Eye (tissue), 1 donor: ENCODE measurements at regions not wholly inside any gene's neighbourhood (a gene's known extent, or its start where the extent isn't known, plus 50 kb on each side); places are given as distances from the start of the nearest gene placed in this dataset.
"Not testable (repeated sequence)": the region's sequence is repeated elsewhere in the genome, so short reads cannot be mapped to it uniquely, and the experiment has no call there.

Experiments
- DNase-seq: peaks from one replicate; pipeline ENCODE4 v3.0.0-alpha.2; 2015

DNA sequence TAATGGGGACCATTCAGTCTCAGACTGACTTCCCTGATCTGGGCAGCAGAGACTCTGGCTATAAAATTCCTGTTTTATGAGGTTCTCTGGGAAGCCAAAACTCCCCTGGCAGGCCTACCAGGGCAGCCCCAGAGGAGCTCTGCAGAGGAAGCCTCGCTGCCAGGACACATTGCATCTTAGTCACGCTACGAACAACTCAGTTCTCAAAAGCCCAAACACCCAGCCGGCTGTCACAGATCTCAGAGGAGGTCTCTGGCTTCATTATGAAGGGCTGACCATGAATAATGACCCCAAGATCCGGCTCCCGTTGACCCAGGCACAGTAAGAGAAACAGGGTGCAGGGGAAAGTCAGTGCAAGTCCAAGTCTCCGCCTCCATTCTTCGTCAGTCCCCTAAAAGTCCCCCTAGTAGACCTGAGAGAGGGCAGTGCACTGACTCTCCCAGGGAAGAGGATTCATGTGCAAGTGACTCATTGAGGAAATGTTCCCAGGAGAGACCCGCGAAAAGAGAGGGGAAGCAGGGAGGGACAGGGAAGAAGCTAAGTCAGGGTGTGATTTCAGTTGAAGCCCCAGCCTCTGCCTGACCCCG, 212.3 kb downstream of the CYP26B1 start:
- DNase-seq, result no peak

DNA sequence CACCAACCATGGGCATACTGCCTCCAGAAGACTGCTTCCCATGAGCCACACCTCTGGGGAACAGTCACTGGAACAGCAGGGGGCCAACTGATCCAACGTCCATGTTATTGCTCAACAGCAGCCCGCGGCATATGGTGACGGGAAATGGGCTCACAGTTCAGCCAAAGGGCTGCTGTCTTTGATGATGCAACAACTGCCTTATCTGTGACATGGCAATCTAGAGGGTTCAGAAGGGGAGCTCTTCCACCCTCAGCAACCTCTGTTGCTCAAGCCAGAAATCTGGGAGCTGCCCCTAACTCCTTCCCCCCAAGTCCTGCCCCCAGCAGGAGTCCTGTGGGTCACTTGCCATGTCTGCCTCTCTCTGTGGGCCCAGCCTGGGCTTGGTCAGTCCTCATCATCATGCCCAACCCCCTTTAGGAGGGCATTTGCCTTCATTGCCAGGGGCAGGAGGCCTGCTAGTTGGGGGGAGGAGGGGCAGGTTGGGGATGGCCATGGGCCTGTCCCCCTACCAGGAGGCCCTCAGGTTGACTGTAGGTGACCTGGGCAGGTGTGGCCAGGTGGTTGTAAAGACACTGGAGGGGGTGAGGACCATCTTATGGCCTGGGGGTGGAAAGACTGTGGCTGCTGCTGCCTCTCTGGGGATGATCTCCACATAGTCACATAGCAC, 212.9 kb downstream of the CYP26B1 start:
- no peak for DNase-seq

DNA sequence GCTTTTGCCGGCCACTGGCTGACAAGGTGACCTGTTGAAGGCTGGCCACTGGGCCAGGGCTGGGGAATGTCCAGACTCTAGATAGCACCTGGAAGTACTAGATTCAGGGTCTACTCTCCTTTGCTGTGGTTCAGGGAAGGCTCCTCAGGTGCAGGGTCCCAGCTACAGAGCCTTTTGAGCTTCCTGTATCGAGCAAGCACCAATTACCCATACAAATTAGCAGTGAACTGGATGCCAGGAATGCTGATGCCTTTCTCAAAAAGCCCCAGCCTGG, 213.4 kb downstream of the CYP26B1 start:
- no peak for DNase-seq

DNA sequence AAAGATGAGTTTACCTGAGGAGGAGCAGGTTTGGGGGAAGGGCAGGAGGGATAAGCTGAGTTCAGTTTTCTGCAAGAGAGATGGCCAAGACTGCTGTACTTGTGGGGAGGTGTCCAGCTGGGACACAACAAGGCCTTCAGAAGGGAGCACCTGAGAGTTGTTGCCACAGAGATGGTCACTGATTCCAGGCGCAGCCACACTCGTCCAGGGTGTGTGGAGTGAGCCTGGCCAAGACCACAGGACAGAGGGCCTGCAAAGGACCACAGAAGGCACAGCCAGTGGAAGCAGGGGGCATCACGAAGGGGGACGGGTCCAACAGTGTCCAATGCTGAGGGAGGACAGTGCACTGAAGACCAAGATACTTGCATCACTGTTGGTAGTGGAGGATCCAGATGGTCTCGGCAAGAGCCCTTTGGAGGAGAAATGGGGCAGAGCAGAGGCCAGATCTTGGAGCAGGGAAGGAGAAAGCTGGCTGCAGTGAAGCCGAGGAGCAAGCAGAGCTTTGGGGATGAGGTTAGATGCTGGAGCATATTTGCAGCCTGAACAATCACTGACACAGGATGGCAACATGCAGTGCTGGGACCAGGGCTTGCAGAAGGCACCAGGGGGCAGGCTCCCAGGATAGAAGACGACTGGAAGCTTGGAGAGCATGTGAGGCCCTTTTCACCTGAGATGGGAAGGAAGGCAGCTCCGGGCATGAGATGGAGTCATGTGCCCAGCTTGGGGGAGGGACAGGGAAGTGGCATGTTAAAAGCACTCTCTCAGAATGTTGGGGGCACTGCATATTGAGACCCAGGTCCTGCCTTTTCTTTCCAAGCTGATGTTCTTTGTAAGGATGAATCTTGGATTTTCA, 214.0 kb downstream of the CYP26B1 start:
- DNase-seq, result no peak

DNA sequence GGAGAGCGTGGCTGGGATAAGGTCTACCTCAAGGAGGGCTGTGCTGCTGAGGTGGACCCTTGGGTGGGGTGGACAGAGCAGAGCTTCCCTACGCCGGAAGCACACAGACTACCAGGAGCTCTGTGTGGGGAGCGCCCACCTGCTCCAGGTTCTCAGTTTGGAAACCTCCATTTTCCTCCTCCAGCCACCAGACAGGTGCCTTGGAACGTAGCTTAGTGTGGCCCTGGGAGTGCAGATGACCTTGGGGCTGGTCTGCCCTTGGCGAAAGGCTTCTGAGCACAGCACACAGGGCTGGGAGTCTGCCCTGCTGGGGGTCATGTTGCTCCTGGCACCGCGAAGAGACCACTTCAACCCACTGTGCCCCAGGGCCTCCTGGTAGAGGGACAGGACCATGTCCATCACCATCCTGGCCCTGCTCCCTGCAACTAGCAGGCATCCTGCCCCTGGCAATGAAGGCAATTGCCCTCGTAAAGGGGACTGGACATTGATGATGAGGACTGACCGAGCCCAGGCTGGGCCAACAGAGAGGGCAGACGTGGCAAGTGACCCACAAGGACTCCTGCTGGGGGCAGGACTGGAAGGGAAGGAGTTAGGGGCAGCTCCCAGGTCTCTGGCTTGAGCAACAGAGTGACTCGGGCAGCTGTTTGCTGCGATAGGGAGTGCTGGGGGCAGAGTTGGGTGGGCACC, 214.7 kb downstream of the CYP26B1 start:
- DNase-seq, result no peak

DNA sequence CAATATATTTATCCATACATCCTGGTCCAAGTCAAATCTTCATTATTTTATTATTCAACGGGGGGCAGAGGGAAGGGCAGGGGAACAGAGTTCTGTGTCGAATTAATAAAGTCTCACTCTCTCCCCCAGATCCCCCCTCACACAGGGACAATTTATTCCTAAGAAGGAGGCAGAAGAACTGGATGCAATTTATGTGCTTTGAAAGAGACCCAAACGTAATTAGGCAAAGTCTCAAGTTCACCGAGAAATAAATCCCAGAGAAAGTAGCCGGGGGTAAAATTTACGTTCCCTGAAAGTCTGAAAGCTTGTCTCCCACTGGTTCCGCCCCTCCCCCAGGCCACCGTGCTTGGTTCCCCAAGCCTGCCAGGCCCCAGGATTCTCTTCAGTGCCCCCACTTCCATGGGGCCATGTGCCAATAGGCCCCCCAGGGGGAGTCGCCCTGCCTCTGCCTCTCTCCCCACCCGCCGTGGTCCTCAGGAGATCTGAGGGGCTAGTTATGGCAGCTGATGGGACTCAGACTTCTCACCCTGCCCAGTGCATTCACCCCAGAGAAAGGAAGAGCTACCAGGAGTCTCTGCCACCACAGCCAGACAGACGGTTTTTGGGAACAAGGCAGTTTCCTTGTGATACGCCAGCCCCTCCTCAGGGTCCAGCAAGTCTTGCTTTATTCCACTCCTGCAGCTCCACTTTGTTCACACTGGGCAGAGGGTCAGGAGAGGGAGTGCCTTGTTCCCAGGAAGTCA, 215.5 kb downstream of the CYP26B1 start:
- no peak for DNase-seq

DNA sequence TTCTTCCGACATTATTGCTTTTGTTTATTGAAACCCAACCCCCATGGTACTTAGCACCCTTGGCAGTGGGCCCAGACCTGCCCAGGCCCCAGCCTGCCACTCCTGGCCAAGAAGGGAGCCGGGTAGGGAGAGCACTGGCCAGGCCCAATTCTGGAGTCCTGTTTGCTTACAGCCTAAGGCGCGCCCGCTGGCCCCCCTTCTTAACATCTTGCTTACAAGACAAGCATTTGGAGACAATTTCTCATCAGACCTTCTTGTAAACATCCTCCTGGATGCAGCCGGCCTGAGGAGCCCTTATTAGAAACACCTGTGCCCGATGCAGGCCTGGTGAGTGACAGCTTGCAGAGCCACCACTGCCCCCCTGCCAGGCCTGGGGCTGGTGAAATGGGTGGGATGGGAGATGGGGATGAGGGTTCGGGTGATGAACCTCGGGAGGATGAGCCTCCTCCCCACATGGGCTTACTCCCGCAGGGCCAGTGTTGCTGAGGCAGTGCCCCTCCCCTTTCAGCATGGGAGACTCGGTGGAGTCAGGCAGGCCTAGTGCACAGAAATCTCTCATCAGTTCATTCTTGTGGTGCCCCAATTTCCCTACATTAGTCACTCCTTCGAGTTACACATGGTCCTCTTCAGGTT, 217.5 kb downstream of the CYP26B1 start:
- no peak for DNase-seq

DNA sequence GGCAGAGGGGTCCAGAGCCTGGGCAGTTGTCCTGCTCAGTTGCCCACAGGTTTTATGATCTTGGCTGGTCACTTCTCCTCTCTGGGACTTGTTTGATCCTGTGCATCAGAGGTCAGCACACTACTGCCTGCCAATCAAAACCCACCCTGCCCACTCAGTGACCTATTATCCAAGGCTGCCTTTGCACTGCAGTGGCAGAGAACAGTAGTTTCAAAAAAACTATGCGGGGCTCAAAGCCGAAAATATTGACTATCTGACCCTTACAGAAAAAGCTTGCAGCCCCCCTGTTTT, 218.2 kb downstream of the CYP26B1 start:
- DNase-seq, result no peak

DNA sequence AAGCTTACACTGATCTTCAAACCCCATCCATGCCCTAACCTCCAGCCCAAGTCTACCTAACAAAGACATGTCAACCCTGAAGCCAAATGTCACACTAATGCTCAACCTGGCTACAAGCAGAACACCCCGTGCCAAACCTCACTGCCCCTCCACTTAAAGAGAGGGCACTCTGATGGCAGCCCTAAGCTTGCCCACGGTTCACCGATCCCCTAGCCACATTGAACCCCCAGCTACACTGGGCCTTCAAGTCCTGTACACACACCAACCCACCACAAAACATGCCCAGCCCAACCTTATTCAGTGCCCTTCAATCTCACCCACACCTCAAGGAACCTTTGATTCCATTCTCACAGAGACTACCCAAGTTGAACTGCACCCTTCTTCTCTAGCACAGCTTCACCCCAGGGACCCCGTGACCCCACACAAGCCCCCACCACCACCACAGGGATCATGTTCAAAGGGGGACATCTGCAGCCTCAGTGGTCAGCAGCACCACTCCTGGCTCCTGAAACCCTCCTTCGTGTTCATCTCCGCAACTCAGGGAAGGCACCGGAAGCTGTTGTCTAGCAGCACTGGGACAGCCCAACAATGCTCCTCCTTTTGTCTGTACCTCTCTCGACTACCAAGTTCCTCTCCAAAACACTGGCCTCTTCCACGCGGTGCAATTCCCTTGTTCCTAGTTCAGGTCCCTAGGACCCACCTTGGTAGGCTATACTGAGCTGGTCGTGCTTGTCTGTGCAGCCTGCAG, 218.8 kb downstream of the CYP26B1 start:
- DNase-seq, result no peak

DNA sequence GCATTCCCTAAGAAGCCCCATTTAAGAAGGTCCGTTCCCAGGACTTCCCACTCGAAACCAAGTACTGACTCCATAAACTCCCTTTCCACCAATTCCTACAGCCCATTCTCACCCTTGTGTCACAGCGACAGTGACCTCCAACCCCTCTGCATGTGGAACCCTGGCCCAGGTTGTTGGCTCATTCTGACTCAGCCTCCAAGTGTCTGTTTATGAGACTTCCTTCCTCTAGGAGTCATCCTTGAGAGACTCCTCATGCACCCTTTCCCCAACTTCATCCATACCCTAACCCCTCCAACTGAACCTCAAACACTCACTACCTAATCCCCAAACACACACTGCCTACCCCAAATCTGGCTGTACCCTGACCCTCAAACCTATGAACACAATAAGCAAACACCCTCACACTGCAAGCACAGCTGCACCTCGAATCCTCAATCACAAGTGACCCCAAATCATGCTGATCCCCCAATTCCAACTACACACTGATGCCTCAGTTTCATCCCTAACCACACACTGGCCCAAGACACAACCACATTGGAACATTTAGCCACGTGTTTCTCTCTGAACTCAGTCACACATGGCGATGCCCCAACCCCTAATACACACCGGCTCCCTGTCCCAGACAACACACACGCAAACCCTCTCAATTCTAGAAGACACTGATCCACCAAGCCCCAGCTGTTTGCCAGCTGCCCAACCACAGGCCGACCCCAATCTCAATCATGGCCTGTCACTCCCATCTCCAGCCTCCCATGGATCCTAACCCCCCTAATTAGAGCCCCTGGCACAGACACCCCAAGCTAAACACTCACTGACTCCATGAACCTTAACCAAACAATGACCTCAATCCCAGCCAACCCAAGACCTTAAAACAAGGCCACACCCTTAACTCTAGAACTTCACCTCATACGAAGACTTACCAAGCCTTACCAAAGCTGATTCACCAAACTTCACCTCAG, 219.6 kb downstream of the CYP26B1 start:
- DNase-seq, result no peak

DNA sequence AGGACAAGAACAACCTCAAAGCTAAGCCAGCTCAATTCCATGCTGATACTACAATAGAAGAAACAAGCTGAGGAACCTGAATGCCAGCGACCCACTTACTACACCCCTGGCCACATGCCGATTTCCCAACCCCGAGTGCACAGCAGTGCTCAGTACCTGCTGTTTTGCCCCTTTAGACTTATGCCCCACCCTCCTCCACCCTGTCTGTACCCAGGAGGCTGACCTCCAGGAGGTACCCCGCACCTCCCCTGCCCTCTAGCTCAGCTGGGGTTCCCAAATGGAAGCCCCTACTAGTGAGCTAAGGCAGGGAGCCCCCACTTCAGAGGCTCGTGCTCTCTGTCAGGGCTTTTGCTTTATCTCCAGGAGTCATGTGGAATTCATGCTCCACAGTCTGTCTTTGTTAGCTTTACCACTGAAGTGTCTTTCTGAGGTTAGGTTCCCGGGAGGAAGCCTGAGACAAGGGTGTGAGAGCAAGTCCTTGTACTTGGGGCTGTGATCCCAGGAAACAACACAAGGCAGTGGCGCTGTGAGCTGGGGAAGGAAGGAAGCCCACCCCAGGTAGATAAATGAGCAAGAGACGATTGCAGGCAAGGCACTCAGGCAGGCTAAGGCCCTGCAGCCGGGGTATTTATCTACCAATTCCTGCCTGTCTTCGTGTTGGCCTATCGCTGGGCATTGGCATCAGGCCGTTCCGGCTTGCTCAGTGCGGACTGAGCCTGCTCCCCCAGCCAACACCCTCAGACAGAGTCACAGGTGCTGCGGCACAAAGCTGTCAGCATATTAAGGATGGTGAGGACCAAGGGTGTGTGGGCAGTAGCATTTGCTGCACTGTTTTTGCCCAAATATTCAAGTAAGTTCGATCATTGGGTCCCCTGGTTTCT, 220.5 kb downstream of the CYP26B1 start:
- no peak for DNase-seq

DNA sequence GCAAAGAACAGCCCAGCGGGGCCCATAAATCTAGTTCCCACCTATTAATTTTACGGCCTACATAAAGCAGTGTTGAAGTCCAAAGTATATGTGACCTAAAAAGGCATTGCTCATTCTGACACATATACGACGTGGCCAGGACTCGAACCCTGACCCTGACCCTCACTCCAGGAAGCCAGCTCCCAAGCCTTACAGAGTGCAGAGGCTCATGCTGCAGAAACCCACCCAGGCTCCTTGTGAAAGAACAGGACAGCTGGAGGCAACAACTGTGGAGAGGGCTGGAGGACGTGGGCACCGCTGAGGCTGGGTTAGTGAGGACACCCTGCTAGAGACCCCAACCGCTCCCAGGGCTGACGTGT, 221.6 kb downstream of the CYP26B1 start:
- no peak for DNase-seq

DNA sequence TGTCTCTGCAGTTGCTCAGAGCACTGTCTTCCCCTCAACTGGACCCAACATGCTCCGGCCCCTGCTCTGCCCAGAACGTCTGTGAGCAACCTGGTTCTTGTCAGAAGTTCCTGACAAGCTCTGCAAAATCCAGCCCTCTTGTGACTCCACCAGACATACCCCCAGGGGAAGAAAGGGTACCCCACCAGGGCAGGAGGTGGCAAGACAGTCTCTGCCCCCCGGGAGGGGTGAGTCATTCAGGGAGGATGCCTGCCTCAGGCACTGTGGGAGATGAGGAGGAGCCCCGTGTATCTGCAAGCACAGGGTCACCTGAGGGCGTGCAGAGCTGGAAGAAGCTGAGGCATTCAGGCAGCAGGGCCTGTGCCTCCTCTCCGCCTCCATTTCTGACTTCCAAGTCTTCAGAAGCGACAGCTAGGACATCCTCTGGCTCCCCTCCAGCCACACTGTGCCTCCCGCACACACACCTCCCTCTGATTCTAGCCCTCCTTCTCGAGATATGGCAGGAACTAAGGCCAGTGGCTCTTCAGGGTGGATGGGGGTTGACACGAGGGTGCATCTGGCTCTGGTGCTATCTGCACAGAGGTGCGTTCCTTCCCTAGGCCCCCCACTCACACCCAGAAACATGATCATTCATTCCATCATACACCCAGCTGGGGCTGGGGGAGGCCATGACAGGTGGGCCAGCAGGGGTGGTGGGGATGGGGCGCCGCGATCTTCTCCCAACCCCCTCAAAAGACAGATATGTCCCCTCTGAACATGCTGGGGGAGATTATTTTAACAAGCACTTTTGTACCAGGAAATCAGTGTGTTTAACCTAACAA, 222.2 kb downstream of the CYP26B1 start:
- DNase-seq, result no peak

DNA sequence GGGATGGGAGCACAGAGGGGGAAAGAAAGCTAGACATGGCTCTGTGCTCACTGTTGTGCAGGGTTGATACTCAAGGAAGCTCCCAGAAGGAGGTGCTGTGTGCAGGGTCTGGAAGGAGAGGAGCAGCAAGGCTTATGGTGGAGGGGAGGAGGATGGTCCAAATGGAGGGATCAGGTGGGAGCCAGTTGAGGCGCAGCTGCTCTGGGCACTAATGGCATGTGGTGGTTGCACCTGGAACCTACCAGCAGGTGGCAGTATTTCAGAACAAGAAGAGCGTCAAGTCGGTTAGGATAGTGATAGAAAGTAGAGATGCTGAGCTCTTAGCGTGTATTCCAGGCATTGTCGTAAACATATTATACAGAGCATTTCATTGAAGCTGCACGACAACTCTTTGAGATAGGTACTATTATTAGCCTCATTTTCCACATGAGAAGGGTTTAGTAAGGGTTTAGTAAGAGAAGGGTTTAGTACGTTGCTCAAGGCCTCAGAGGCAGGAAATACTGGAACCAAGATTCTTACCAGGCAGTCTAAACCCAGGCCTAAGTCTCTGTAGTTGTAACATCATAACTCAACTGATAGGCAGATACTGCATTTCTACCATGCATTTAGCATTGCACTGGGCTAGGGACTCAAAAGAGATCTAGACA, 223.7 kb downstream of the CYP26B1 start:
- peak; percentile 92 for DNase-seq

DNA sequence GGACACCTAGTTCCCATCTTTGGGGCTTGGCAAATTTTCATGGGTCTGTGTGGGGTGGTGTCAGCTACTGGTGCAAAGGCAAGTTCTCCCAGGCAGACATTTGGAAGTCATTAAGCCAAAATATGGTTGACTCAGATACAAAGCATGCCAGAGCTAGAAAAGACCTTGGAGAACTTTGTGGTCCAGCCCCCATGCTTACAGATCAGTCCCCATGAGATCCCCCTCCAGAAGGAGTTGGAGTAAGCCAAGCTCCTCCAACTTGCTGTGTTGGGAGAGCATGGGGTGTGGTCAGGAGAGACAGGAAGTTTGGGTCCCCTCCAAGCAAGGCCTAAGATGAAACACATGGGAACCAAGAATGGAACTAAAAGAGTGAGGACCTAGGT, 224.5 kb downstream of the CYP26B1 start:
- no peak for DNase-seq

DNA sequence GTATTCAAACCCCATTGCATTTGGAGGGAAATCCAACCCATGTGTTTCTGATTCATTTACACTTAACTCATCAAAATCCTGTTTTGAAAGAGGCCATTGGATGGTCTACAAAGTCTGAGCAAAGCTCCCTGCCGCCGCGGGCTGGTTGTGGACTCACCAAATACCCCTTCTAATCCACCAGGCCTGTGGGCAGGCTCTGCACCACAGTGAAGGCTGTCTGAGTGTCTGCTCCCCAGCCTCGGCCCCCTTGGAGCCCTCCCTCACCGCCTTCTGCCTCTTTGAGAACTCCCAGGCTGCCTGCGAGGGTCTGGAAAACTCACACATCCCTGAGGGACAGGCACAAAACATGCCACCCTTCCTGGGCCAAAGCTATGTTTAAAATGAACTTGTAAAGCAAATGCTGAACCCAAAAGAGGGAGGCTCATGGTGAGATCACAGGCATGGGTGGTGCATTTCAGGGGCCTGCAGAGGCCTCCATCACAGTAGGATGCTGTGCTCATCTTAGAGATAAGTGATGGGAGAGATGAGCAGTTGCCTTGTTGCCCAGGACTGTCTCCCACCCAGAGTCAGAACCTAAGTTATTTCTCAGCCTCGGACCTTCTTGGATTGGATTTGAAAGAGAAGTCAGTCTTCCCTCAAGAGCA, 225.0 kb downstream of the CYP26B1 start:
- no peak for DNase-seq

DNA sequence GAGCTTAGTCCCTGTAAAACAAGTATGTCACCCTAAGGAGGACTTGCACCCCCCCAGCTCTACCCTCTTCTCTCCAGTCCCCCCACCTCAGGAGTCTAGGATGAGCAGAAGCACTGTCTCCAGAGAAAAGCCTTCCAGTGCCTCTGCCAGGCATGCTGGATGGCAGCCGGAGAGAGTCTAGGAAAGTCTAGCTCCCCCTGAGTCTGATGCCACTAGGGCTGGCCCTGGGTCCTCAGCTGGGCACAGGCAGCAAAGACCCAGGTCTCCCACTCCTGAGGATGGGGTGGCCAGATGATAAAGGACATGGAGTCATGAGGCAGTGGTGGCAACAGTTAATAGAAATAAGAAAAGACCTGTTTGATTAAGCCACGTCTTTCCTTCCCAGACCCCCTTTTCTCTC, 225.6 kb downstream of the CYP26B1 start:
- no peak for DNase-seq

DNA sequence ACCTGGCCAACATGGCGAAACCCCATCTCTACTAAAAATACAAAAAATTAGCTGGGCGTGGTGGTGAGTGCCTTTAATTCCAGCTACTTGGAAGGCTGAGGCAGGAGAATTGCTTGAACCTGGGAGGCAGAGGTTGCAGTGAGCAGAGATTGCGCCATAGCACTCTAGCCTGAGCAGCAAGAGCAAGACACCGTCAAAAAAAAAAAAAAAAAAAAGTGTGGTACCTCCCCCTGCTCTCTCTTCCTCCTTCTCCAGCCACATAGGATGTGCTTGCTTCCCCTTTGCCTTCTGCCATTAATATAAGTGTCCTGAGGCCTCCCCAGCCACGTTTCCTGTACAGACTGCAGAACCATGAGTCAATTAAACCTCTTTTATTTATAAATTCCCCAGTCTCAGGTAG, 226.8 kb downstream of the CYP26B1 start:
- not testable (repeated sequence) for DNase-seq
